SK-N-MC (cell line): ENCODE measurements at regions not wholly inside any gene's neighbourhood (a gene's known extent, or its start where the extent isn't known, plus 50 kb on each side); places are given as distances from the start of the nearest gene placed in this dataset.

Experiments
- EZH2 ChIP-seq: fragments of 200-600 bp; sonication (generic); IDR thresholded peaks from one replicate; pipeline ENCODE4 v1.6.1; 2017; ENCODE audit warnings: antibody characterized with exemption
- FOXP2 ChIP-seq: optimal IDR thresholded peaks from 2 replicates; pipeline ENCODE3; 2011; ENCODE audit warnings: mild to moderate bottlenecking, moderate library complexity; ENCODE audit not compliant: insufficient read depth; ENCODE audit errors: extremely low read length, control extremely low read depth
- POLR2AphosphoS5 ChIP-seq: IDR thresholded peaks from 2 replicates; pipeline ENCODE4 v1.6.1; 2012; ENCODE audit warnings: mild to moderate bottlenecking, low read depth, low read length, borderline replicate concordance

DNA sequence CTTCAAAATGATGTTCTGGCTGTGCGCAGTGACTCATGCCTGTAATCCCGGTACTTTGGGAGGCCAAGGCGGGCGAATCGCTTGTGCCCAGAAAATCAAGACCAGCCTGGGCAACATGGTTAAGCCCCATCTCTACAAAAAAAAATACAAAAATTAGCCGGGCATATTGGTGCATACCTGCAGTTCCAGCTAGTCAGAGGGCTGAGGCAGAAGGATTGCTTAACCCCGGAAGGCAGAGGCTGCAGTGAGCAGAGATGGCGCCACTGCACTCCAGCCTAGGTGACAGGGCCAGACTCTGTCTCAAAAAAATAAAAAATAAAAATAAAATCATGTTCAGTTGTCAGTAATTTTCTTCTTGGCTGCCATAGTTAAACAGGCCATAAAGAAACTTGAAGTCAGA lies 245.9 kb upstream of the USP15 start:
- no peak for TF ChIP-seq POLR2AphosphoS5
- TF ChIP-seq EZH2: no peak
- TF ChIP-seq FOXP2: no peak
